ENCODE measurements at regions not wholly inside any gene's neighbourhood (a gene's known extent, or its start where the extent isn't known, plus 50 kb on each side); places are given as distances from the start of the nearest gene placed in this dataset.

DNA sequence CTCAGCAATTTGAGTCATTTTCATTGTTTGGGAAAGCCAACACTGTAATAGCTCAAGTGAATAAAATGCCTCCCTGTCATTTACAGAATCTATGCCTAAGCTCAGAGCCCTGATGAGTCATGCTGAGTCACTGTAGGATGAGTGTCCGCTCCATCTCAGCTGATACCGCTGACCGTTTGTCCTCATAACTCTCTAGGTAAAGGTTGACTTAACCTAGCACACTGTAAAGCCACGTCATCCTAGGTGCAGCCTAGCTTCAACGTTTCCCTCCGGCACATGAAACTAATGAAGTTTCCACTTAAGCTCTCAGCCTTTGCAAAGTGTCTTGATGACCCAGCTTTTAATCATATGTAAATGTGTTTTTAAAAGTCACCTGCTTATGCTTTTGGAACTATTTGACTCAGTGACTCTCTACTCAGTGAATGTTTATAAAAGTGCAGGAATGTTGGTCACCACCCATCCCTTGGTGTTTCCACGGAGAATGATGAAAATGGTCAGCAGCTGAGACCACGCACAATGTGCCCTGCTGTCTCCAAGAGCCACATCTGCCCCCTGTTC is 154.0 kb downstream of the PMAIP1 start:
- TF ChIP-seq, protein P1, sequence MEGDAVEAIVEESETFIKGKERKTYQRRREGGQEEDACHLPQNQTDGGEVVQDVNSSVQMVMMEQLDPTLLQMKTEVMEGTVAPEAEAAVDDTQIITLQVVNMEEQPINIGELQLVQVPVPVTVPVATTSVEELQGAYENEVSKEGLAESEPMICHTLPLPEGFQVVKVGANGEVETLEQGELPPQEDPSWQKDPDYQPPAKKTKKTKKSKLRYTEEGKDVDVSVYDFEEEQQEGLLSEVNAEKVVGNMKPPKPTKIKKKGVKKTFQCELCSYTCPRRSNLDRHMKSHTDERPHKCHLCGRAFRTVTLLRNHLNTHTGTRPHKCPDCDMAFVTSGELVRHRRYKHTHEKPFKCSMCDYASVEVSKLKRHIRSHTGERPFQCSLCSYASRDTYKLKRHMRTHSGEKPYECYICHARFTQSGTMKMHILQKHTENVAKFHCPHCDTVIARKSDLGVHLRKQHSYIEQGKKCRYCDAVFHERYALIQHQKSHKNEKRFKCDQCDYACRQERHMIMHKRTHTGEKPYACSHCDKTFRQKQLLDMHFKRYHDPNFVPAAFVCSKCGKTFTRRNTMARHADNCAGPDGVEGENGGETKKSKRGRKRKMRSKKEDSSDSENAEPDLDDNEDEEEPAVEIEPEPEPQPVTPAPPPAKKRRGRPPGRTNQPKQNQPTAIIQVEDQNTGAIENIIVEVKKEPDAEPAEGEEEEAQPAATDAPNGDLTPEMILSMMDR (IDR thresholded peaks at IDR 0.05): no peak
- TF ChIP-seq POLR2A (IDR thresholded peaks at IDR 0.05): no peak

All from adrenal gland (tissue), 5 donors.